K562 (cell line): ENCODE measurements at regions not wholly inside any gene's neighbourhood (a gene's known extent, or its start where the extent isn't known, plus 50 kb on each side); places are given as distances from the start of the nearest gene placed in this dataset.

ENCODE experiments used
- ATAC-seq: fragments of 200-7000 bp; cut with Tn5 transposase; 3 replicates; pipeline ENCODE4 v1.9.1; 2020; ENCODE audit warnings: moderate library complexity
- BruUV-seq: library from RNA; stranded (reverse); fragments of 400-500 nt; replicated peaks from 2 replicates; lab custom pipeline; 2021; lab: Mats Ljungman, UMichigan
- CTCF ChIA-PET: fragments of 300-600 bp; formaldehyde crosslinking; extraction: SDS; loops from one replicate; lab custom pipeline; 2021; ENCODE audit warnings: low intra/inter-chr PET ratio; lab: Yijun Ruan, JAX
- POLR2A ChIA-PET: fragments of 300-600, 350-650 bp; sonication (Branson Sonifier 250); formaldehyde crosslinking; extraction: SDS; loops from one replicate; lab custom pipeline; 2021; ENCODE audit warnings: antibody characterized with exemption, inconsistent platforms; lab: Yijun Ruan, JAX
- DNase-seq, 4 experiments: peaks; one replicate each; pipeline versions ENCODE4 v3.0.0 to v3.0.0-alpha.2; 2011 to 2018; ENCODE audit warnings: low spot score in 3 of 4, mixed read lengths in 3 of 4; ENCODE audit errors: extremely low read depth in 1 of 4
- FAIRE-seq: peaks from 2 replicates; lab custom pipeline; 2011; peaks lifted over from hg19 to GRCh38; lab: Jason Lieb, UNC
- H2AFZ ChIP-seq: 2 replicates; pipeline ENCODE4 v1.6.0; 2011; ENCODE audit warnings: low read depth, low read length, control low read depth, inconsistent platforms
- H3K27ac ChIP-seq: fragments of 200-600 bp; 3 replicates; pipeline ENCODE4 v1.8.0; 2011; ENCODE audit warnings: low read depth, mild to moderate bottlenecking, control low read depth, inconsistent platforms, low read length, moderate library complexity, mixed read lengths; ENCODE audit errors: extremely low read depth
- H3K27me3 ChIP-seq, 2 experiments: fragments of 300-600 bp in 1 of 2; 2 replicates in 1 of 2; 3 replicates in 1 of 2; pipeline versions ENCODE4 v1.6.0 to v1.8.0; 2011; ENCODE audit warnings: inconsistent platforms in 2 of 2, low read length in 2 of 2, mild to moderate bottlenecking in 1 of 2, mixed read lengths in 1 of 2, moderate library complexity in 1 of 2; ENCODE audit not compliant: control insufficient read depth in 2 of 2, insufficient read depth in 2 of 2
- H3K36me3 ChIP-seq: fragments of 300-600 bp; 3 replicates; pipeline ENCODE4 v1.8.0; 2011; ENCODE audit warnings: mild to moderate bottlenecking, low read length, inconsistent platforms; ENCODE audit not compliant: control insufficient read depth, insufficient read depth
- H3K4me1 ChIP-seq, 2 experiments: fragments of 200-600 bp in 1 of 2; replicated peaks in 1 of 2; 2 replicates in 1 of 2; 3 replicates in 1 of 2; pipeline versions ENCODE4 v1.5.1 to v1.8.0; 2011; ENCODE audit warnings: inconsistent platforms in 2 of 2, low read length in 2 of 2, mild to moderate bottlenecking in 1 of 2, mixed read lengths in 1 of 2, moderate library complexity in 1 of 2; ENCODE audit not compliant: control insufficient read depth in 2 of 2, insufficient read depth in 2 of 2
- H3K4me2 ChIP-seq: 2 replicates; pipeline ENCODE4 v1.6.1; 2011; ENCODE audit warnings: low read length, control low read depth, inconsistent platforms, mixed read lengths; ENCODE audit not compliant: insufficient read depth
- H3K4me3 ChIP-seq: fragments of 200-600 bp; sonication (generic), shearing (Covaris generic); 2 replicates; pipeline ENCODE4 v1.5.1; 2016; ENCODE audit warnings: control low read depth, inconsistent platforms
- H3K79me2 ChIP-seq: fragments of 200-600 bp; 3 replicates; pipeline ENCODE4 v1.8.0; 2011; ENCODE audit warnings: low read length, inconsistent platforms; ENCODE audit not compliant: control insufficient read depth, insufficient read depth
- H3K9ac ChIP-seq, 2 experiments: 2 replicates each; pipeline versions ENCODE4 v1.6.0 to v1.6.1; 2011; ENCODE audit warnings: low read depth in 2 of 2, low read length in 2 of 2, control low read depth in 1 of 2, inconsistent platforms in 1 of 2, mild to moderate bottlenecking in 1 of 2, mixed read lengths in 1 of 2; ENCODE audit not compliant: insufficient read depth in 1 of 2
- H3K9me1 ChIP-seq: one replicate; pipeline ENCODE4 v1.6.0; 2011; ENCODE audit warnings: inconsistent platforms, mild to moderate bottlenecking, low read length, moderate library complexity; ENCODE audit not compliant: control insufficient read depth, insufficient read depth
- H3K9me3 ChIP-seq: replicated peaks from 2 replicates; pipeline ENCODE4 v1.5.1; 2011; ENCODE audit warnings: low read depth, low read length, inconsistent platforms; ENCODE audit not compliant: control insufficient read depth, insufficient read depth
- H4K20me1 ChIP-seq: replicated peaks from 2 replicates; pipeline ENCODE4 v1.6.1; 2011; ENCODE audit warnings: low read length, inconsistent platforms, mixed read lengths; ENCODE audit not compliant: control insufficient read depth, insufficient read depth
- ARID2 ChIP-seq: fragments of 450-650 bp; IDR thresholded peaks from 2 replicates; pipeline ENCODE4 v1.6.1; 2017; ENCODE audit warnings: antibody characterized with exemption, mild to moderate bottlenecking
- BRD4 ChIP-seq: fragments of 200-600 bp; sonication (generic); IDR thresholded peaks from 2 replicates; pipeline ENCODE4 v1.6.1; 2017; ENCODE audit warnings: inconsistent platforms
- EWSR1 ChIP-seq: fragments of 450-650 bp; IDR thresholded peaks from 2 replicates; pipeline ENCODE4 v1.6.1; 2018; ENCODE audit warnings: borderline replicate concordance, mild to moderate bottlenecking, low read depth, moderate library complexity; ENCODE audit not compliant: partially characterized antibody
- HDGF ChIP-seq: fragments of 450-650 bp; IDR thresholded peaks from 2 replicates; pipeline ENCODE4 v1.6.1; 2016
- HEY1 ChIP-seq: fragments of 250-450 bp; sonication (Bioruptor Pico); IDR thresholded peaks from 2 replicates; pipeline ENCODE4 v1.5.0; 2020; ENCODE audit warnings: mild to moderate bottlenecking, moderate library complexity, borderline replicate concordance
- KLF16 ChIP-seq: IDR thresholded peaks from 2 replicates; pipeline ENCODE4 v1.6.1; 2016; ENCODE audit warnings: antibody characterized with exemption
- ZNF165 ChIP-seq: fragments of 250-450 bp; sonication (Bioruptor Pico); IDR thresholded peaks from 2 replicates; pipeline ENCODE4 v1.4.0; 2020; ENCODE audit warnings: borderline replicate concordance
- ZNF583 ChIP-seq: fragments of 250-450 bp; sonication (Bioruptor Pico); IDR thresholded peaks from 2 replicates; pipeline ENCODE4 v1.4.0; 2020
- WGBS: fragments of 100-300 bp; shearing (Covaris generic); methylation state at CpG from one replicate; pipeline ENCODE4 v1.1.6; 2016; ENCODE audit warnings: low coverage, mixed read lengths; ENCODE audit not compliant: insufficient coverage; ENCODE audit errors: missing lambda C conversion rate; 5-methylcytosine and 5-hydroxymethylcytosine counted together
- in situ Hi-C: fragments of 300-500 bp; cut with MboI; formaldehyde crosslinking; loops from 4 replicates; pipeline ENCODE4 v1.15.0; 2018; ENCODE audit warnings: inconsistent platforms, mixed read lengths
- intact Hi-C: fragments of 100-400 bp; cut with micrococcal nuclease; formaldehyde crosslinking; loops from 2 replicates; pipeline ENCODE4 v1.14.2; 2022
- TF ChIP-seq, protein P1 (sequence below), 2 experiments: fragments of 450-650 bp in 1 of 2; sonication (generic) in 1 of 2; formaldehyde crosslinking; conservative IDR thresholded peaks; 2 replicates each; pipeline versions ENCODE4 v1.4.0 to v1.8.1; 2020 to 2022; ENCODE audit warnings: mild to moderate bottlenecking in 1 of 2, missing genetic modification reagents in 1 of 2
- TF ChIP-seq, protein P2 (sequence below): fragments of 450-650 bp; formaldehyde crosslinking; IDR thresholded peaks from 2 replicates; pipeline ENCODE4 v1.4.0; 2022; ENCODE audit warnings: missing genetic modification characterization
- TF ChIP-seq, protein P3 (sequence below): IDR thresholded peaks from 2 replicates; pipeline ENCODE4 v1.6.1; 2011; ENCODE audit not compliant: insufficient read length; ENCODE audit errors: extremely low read depth

DNA sequence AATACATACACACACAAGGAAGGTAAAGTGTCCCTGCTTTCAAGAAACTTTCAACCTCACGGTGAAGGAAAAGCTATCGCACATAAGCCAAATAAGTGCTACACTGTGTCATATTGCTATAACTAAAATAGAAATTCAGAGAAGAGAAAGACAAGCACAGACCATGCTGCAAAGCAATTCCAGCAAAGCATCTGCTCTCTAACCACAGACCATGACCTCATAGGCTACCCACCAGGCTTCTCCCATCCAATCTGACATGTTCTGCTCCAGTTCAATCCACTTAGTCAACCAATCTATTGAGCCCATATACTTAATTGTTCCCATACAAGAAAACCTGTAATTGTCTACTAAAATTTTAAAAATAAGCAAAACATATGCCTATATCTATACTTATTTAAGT lies 211.3 kb downstream of the BARHL2 start:
- no TSS peak for BruUV-seq
- Histone ChIP-seq H3K9ac (no peak overlapping the region), H3K4me3 (no peak overlapping the region), H3K9me1 (no peaks in the 10 kb centered on the region), H3K79me2 (no peaks in the 10 kb centered on the region), H3K27ac (no peak overlapping the region), H4K20me1 (no peaks in the 10 kb centered on the region; the same call in 1 of the 2 replicates), H3K4me2 (no peak overlapping the region), H3K27me3 (no peaks in the 10 kb centered on the region), H3K9me3 (no peaks in the 10 kb centered on the region), H3K36me3 (no peaks in the 10 kb centered on the region), H3K4me1 (no peaks in the 10 kb centered on the region), H2AFZ (no peak overlapping the region)
- no peak for ATAC-seq
- in situ Hi-C loops (no loop called here), intact Hi-C loops (no loop called here)
- POLR2A ChIA-PET, result no interaction called here
- no peak for DNase-seq
- CTCF ChIA-PET, result no interaction called here
- 6% methylated on average over 2 of the region's 2 CpGs for WGBS
- FAIRE-seq, result no peak
- TF ChIP-seq, protein P1, sequence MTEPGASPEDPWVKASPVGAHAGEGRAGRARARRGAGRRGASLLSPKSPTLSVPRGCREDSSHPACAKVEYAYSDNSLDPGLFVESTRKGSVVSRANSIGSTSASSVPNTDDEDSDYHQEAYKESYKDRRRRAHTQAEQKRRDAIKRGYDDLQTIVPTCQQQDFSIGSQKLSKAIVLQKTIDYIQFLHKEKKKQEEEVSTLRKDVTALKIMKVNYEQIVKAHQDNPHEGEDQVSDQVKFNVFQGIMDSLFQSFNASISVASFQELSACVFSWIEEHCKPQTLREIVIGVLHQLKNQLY (CRISPR knock-in tag; conservative IDR thresholded peaks at IDR 0.05), result no peak
- TF ChIP-seq HEY1 (CRISPR knock-in tag) (no peak), ZNF165 (CRISPR knock-in tag) (no peak), KLF16 (no peak), HDGF (no peak), ZNF583 (CRISPR knock-in tag) (no peak), EWSR1 (no peak), ARID2 (no peak), BRD4 (no peak)
- TF ChIP-seq, protein P2, sequence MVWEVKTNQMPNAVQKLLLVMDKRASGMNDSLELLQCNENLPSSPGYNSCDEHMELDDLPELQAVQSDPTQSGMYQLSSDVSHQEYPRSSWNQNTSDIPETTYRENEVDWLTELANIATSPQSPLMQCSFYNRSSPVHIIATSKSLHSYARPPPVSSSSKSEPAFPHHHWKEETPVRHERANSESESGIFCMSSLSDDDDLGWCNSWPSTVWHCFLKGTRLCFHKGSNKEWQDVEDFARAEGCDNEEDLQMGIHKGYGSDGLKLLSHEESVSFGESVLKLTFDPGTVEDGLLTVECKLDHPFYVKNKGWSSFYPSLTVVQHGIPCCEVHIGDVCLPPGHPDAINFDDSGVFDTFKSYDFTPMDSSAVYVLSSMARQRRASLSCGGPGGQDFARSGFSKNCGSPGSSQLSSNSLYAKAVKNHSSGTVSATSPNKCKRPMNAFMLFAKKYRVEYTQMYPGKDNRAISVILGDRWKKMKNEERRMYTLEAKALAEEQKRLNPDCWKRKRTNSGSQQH (CRISPR knock-in tag), result no peak
- TF ChIP-seq, protein P3, sequence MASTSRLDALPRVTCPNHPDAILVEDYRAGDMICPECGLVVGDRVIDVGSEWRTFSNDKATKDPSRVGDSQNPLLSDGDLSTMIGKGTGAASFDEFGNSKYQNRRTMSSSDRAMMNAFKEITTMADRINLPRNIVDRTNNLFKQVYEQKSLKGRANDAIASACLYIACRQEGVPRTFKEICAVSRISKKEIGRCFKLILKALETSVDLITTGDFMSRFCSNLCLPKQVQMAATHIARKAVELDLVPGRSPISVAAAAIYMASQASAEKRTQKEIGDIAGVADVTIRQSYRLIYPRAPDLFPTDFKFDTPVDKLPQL, result no peak
